ENCODE measurements at regions not wholly inside any gene's neighbourhood (a gene's known extent, or its start where the extent isn't known, plus 50 kb on each side); places are given as distances from the start of the nearest gene placed in this dataset.

DNA sequence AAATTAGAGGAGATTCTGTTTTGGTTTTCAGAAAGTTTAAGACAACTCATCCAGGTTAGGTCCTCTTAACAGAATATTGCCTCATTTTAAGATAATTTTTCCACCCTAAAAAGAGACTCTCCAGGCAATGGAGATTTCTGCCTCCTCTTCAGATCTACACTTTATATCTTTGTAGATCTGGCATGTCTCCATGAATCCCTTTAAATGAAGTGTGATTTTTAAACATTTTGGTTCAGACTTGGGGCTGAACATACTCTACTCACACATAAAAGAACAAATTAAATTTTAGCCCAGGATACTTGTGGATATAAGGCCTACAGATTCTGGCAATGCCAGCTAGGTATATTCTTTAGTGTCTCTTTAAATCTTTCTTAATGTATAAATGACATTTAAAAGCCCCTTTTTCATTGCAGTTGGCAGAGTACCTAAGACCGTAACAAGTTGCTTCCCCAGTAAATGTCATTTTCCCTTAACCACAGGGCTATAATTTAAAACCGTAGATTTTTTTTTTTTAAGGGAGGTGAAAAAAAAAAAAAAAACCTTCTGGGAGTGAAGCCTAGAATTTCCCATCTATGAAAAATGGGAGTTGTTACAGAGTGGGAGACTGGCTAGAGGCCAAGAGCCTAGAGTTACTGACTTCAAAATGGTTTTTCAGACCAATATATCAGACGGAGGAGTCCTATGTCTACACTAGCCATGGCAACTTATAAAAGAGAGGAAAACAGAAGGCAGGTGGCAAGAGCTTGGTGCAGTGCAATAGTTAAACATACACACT lies 207.8 kb upstream of the TARS1 start:
- peak in 1 of 3 donors; percentile 43 for DNase-seq (ENCODE audit: low read depth in 2 of 3, low spot score in 2 of 3)

DNA sequence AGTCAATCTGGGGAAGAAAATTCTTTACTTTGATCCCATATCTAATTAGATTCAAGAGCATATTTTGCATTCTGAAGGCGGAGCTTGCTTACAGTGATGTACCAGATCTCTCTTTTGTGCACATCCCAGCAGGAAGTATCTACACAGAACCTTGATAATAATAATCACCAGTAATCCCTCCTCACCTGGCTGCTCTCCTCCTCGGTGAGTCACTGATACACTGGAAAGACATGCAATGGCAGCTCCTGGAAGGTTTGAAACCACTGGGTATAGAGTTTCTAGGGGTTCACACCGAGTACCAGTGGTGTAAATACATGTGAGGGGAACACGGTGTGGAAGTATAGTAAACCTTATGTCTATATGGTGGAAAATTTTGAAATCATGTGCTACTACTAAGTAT lies 205.5 kb upstream of the TARS1 start:
- no peak for DNase-seq (ENCODE audit: low read depth in 2 of 3, low spot score in 2 of 3)

DNA sequence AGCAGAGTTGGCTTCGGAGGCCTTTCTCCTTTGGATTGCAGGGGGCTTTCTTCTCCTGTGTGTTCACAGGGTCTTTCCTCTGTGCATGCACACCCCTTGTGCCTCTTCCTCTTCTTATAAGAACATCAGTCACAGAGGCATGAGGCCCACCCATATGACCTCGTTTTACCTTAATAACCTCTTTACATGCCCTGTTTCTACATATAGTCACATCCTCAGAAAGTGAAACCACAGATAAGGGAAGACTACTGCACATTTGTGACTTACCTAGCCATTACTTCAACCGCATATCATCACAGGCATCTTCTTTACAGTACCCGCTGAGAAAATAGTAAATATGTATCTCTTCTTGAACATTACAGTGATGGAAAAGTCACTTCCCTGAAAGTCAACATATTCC lies 204.9 kb upstream of the TARS1 start:
- DNase-seq (ENCODE audit: low read depth in 2 of 3, low spot score in 2 of 3): no peak

DNA sequence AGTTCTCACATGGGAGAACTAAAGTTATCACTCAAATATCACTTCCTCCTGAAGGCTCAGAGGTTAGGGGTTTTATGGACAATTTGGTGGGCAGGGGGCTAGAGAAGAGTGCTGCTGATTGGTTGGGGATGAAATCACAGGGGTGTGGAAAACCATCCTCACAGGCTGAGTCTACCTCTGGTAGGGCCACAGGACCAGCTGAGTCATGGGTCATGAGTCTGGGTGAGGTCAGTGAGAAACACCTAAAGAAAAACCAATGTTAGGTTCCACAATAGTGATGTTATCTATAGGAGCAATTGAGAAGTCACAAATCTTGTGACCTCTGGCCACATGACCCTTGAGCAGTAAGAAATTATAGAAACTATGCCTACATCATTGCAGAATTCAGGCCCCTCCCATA lies 203.3 kb upstream of the TARS1 start:
- no peak for DNase-seq (ENCODE audit: low read depth in 2 of 3, low spot score in 2 of 3)

DNA sequence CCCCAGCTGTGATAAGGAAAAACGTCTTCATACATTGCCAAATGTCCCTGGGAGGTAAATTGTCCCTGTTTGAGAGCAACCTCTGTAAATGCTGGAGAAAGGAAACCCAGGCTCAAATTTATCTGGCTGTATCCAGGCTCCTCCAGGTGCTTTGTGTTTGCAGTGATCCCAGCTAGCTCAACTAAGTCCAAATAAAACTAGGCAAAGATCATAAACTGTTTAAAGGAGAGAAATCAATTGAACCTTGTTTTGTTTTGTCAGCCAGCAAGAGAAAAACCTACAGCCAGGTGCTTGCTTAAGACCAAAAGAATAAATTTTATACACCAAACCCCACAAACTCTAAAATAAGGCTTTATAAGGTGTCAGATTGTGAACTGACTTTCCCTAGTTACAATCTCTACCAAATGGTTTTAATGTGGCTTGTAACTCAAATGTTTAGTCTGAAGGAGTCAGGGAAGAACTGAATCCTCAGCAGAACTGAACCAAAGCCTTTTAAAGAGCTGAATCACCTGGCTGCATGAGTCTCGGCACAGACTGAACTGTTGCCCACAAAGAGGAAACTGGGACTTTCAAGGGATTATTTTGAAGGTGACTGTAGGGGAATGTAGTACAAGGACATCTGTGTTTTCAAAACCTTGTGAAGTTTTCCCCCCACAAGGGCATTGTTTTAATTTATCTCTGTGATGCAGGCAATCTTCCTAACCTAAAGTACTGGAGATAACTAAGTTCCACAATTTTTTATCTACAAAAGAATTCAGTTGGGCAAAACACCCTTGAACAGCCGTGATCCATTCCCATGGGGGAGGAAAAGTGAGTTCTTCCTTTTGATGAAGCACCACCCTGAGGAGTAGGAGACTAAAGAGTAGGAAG lies 201.7 kb upstream of the TARS1 start:
- peak in 2 of 3 donors; percentile 35 to 50 for DNase-seq (ENCODE audit: low read depth in 2 of 3, low spot score in 2 of 3)

DNA sequence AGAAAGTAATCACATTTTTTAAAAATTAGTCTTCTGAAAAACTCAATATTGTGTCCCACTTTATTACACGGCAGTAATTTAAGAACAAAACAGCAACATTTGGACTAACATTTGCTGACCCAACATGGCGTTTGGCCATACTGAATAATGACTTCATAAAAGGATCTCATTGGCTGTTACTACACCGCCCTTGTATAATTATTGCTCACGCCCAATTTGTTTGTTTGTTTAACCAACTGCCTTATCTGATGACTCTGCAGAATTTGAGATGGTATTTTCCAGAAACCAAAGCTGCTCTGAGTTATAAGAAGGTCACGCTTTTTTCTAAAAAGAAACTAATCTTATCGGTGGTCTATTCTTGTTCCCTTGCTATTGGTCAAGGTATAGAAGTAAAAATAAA lies 200.2 kb upstream of the TARS1 start:
- peak in 1 of 3 donors; percentile 36 for DNase-seq (ENCODE audit: low read depth in 2 of 3, low spot score in 2 of 3)

DNA sequence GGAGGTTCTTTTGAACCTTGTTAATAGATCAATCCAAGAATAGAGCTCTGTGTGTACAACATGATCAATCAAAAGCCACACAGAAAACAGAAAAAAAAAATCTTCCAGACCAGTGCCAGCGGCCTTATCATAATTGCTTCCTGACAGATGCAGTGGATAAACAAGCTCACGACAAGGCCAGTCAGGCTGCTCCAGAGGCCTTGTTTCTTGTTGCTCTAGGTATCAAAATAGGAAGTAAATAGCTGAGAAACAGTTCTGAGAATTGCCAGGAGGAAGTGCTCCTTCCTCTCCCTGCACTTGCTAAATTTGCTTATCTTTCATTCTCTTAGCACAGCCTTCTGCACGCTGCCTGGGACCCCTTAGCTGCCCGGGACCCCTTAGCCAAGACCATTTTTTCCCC lies 199.0 kb upstream of the TARS1 start:
- DNase-seq (ENCODE audit: low read depth in 2 of 3, low spot score in 2 of 3): peak in 2 of 3 donors; percentile 81 to 93

DNA sequence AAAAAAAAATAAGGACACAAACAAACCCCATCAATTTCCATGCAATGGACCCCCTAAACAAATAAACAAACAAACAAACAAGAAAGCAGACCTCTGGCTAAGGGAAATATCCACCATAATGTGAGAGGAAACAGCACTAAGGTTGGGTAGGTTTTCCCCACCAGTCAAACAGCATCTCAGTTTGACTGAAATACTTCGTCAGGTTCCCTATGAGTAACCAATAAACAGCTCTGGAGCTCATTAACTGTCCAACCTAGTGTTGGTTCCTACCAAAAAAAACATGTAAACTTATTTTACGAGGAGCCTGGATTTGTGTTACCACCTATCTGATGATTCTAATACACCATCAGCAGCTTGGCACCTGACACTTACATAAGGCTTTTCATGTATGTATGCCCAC lies 198.5 kb upstream of the TARS1 start:
- no peak for DNase-seq (ENCODE audit: low read depth in 2 of 3, low spot score in 2 of 3)

DNA sequence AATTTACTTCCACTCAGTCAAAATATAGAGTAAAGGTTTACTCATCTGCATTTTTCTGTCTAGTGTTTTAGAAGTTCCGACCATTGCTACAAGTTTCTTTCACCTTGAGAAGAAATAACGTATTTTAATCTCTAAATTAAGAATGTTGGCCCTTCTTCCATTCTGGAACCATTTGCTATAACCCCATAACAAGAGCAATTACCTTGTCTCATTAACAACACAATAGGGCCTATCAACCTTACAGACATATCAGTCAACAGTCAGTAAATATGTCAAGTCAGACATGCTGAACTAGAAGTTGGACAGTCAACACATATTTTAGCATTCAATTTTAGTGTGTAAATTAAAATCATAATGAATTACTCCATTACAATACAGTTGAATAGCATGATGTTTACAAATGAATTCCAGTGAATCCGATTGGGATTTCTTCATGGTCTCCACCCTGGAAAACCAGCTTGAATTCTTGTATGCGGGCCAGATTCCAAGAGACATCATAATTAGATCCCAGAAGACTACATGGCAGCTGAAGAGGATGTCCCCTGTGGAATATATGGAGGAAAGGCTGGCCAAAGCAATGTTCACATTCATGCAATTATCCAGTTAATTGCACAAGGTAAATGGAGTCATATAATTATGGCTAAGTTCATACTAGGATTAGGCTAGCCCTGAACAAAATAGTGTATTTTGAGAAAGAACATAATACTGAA lies 196.2 kb upstream of the TARS1 start:
- DNase-seq (ENCODE audit: low read depth in 2 of 3, low spot score in 2 of 3): no peak

DNA sequence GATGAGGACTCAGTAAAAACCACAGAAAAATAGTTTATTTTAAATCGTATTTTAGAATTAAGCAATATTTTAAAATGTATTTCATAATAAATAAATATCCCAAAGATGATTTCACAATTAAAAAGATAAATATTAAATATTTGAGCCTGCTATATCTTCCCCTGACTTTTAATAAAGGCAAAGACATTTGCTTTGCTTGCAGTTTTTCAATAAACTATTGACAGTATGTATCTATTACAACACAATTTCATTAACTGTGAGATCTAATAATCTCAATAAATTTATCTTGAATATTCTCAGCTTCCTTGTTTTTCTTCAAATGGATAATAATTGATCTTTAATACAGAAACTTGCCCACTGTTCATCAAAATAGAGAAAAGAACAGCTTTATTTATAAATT lies 186.2 kb upstream of the TARS1 start:
- DNase-seq (ENCODE audit: low read depth in 2 of 3, low spot score in 2 of 3): no peak

DNA sequence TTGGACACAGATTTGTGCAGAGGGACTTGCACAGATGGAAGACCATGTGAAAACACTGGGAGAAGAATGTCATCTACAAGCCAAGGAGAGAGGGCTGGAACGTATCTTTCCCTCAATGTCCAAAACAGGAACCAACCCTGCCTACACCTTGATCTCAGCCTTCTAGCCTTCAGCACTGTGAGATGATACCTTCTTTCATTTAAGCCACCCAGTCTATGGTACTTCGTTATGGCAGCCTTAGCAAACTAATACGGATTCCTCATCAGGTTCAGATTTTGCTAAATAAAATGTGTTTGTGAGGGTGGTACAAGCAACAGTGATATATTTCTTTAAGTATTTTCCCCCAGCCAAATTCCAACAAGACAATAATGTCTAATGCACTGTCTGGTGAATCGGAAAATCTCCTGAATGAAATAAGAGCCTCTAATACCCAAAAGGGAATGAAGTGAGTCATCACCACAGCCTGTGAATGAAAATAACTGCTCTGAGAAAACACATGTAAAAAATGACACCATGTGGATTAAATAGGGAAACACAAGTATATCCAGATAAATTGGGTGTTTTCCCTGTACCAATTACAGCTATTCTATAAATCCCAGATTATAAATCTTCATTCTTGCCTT lies 182.8 kb upstream of the TARS1 start:
- peak in 1 of 3 donors; percentile 36 for DNase-seq (ENCODE audit: low read depth in 2 of 3, low spot score in 2 of 3)

DNA sequence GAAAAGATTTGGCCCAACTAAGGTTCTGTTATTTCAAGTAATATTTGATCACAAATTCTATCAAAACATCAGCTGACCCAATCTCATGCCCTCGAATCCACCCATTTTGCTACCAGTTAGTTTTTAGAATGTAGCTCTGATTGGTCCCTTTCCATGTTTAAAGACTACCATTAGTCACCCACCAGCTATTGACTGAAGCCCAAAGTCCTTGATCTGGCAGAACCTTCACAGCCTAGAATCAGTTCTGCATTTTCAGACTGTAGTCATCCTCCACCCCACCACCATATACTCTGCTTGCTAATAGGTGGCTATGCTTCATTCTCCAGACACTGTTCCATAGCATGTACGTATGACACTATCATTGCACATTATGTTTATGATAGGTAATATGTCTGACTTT lies 182.2 kb upstream of the TARS1 start:
- DNase-seq (ENCODE audit: low read depth in 2 of 3, low spot score in 2 of 3): no peak

DNA sequence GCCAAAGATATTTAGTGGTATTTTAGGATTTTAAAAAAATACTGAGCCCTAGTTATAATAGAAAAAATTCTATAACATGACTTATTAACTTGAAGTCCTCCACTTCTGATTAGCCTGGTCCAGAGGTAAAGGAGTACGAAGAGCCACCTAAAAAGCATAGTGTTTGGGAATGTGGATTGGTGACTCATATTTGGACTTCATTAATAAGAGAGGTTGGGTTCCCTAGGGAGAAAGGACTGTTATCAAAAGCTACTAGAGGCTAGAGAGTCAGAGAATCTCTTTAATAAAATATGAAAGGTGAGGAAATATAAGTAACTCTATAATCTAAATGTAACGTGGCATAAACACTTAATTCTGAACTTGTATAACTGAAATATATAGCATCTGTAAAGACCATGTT lies 180.7 kb upstream of the TARS1 start:
- no peak for DNase-seq (ENCODE audit: low read depth in 2 of 3, low spot score in 2 of 3)

DNA sequence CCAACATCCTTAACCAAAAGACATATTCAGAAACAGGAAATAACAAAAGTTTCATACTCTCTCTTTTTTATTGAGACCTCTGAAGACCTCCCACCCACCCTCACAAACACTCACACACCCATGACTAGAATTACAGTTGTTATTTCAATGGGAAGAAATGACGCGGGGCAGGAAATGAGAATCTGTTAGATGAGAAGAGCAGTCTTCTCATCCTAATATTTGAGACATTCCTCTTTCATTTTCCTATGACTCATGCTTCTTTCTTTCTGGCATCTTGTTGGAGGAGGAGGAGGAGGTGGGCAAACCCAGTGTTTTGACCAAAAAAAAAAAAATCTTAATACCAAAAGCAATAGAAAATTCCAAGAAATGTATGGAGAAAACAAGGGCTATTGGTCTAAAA lies 179.5 kb upstream of the TARS1 start:
- no peak for DNase-seq (ENCODE audit: low read depth in 2 of 3, low spot score in 2 of 3)

DNA sequence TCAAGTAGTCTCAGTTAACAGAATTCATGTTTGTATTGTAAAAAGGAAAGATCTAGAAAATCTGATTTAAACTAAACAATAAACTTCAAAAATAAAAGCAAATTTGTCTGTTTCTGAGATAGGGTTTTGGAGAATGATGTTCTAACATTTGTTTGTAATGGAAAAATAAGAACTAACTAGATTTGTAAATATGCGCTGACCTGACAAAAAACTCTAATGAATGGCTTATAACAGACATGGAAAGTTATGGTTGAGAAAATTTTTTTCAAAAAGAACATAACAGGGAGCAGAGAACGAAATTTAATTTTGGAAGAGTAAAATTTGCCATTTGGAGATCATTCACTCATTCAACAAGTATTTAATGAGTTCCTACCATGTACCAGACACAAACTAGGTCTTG lies 179.0 kb upstream of the TARS1 start:
- DNase-seq (ENCODE audit: low read depth in 2 of 3, low spot score in 2 of 3): no peak

DNA sequence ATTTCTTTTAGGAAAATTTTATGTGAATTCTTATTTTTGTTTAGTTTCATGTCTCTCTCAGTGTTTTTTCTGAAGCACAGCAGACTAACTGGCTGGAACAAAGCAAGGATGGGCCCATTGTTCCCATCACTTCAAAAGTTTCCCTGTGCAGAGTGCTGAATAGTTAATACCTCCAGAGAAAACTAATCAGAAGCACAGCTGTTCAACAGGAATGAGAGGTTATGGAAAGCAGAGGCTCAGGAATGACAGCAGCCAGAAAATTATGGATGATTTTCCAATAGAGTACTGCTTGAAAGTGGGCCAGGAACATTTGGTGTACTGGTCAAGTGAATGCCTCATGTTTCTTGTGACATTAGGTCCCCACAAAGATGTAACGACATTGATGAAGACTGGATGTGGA lies 173.0 kb upstream of the TARS1 start:
- DNase-seq (ENCODE audit: low read depth in 2 of 3, low spot score in 2 of 3): no peak

DNA sequence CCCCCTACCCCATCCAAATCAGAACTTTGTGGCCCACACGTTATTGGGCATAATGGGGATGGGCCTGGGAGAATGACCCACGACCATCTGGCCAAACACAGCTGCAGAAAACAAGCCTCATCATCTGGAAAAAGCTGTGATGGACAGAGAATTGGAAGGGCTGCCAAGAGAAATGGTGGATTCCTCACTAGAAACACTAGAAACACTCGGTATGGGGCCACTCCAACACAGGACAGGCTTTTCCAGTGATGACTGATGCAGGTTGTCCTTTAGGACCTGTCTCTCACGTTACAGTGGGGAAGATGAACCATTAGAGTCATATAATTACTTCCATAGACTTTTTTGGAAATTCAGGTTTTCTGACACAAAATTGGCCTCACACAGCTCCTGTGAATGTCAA lies 172.4 kb upstream of the TARS1 start:
- DNase-seq (ENCODE audit: low read depth in 2 of 3, low spot score in 2 of 3): no peak

DNA sequence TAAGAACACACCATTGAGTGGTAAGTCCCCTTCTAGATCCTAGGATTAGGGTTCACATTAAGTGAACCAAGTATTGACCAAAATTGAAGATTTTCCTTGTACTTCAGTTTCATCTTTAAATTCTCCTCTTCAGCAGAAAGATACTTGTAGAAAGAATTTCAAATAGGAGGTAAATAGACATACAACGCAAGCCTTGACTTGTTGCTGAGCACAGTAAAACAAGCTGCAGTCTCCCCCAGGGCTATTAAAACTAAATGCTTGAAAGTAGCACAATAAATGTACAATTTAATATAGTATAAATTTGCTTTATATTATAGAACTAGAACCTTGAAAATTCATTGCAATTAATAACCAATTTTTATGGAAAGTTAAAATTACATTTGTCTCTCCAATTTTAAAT lies 170.1 kb upstream of the TARS1 start:
- no peak for DNase-seq (ENCODE audit: low read depth in 2 of 3, low spot score in 2 of 3)

DNA sequence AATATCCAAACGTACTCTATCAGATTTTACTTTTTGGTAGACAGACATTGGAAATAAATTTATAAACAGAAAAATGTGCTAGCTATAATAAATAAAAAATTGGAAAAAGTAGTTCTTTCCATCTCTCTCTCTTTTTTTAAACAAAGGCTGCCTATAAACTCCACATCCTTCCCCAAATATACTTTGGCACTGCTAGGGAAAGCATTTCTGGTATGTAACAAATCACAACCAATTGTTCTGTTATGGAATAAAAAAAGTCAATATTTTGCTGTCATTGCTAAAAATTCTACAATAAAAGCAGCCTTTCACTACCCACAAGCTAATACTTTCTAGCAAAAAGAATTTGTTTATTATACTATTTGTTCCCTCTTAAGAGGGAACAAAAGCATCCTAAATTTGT lies 169.2 kb upstream of the TARS1 start:
- DNase-seq (ENCODE audit: low read depth in 2 of 3, low spot score in 2 of 3): no peak

DNA sequence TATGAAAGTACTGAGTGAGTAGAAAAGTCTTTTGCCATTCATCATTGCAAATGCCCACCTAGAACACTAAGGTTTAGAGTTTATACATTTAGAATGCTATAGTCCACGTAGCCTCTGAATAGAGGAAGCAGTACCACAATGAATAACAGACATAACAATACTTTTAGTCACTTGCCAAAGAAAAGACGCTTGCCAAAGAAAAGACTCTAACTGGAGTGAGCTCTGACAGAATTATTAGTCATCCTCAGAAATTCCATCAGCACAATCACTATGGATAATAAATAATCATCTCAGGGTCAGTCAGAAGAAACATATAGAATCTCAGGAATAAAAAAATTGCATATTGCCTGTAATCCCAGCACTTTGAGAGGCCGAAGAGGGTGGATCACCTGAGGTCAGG lies 168.5 kb upstream of the TARS1 start:
- no peak for DNase-seq (ENCODE audit: low read depth in 2 of 3, low spot score in 2 of 3)

DNA sequence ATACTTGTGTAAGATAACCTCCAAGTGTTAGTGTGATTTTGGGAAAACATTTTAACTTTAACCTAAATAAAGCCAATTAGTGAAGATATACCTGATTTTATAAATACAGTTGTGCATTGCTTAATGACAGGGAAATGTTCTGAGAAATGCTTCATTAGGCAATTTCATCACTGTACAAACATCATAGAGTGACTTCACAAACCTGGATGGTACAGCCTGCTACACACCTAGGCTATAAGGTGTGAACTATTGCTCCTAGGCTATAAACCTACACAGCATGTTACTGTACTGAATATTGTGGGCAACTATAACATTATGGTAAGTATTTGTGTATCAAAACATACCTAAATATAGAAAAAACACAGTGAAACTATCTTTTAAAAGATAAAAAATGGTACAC lies 166.8 kb upstream of the TARS1 start:
- DNase-seq (ENCODE audit: low read depth in 2 of 3, low spot score in 2 of 3): no peak

Data from hematopoietic multipotent progenitor cell (in vitro differentiated cells).